Kidney (tissue), 13 donors: ENCODE measurements at regions not wholly inside any gene's neighbourhood (a gene's known extent, or its start where the extent isn't known, plus 50 kb on each side); places are given as distances from the start of the nearest gene placed in this dataset.

Source experiments
- DNase-seq, 5 donors: peaks; one replicate each; pipeline ENCODE4 v3.0.0-alpha.2; 2013 to 2020
- FAIRE-seq: peaks from 2 replicates; lab custom pipeline; 2012; peaks lifted over from hg19 to GRCh38; lab: Jason Lieb, UNC
- H3K27ac ChIP-seq, 2 donors: one replicate each; pipeline ENCODE4 v1.7.0; 2013; ENCODE audit warnings: low read depth in 2 of 2, low read length in 2 of 2, inconsistent platforms in 1 of 2
- H3K27me3 ChIP-seq: one replicate; pipeline ENCODE4 v1.7.1; 2013; ENCODE audit warnings: low read length, inconsistent platforms; ENCODE audit not compliant: control insufficient read depth, insufficient read depth
- H3K36me3 ChIP-seq, 3 donors: one replicate each; pipeline versions ENCODE4 v1.7.0 to v1.7.1; 2013; ENCODE audit warnings: low read length in 3 of 3, control low read depth in 1 of 3, inconsistent platforms in 1 of 3; ENCODE audit not compliant: insufficient read depth in 3 of 3, control insufficient read depth in 2 of 3
- H3K4me1 ChIP-seq, 3 donors: one replicate each; pipeline versions ENCODE4 v1.7.0 to v1.7.1; 2013; ENCODE audit warnings: low read length in 3 of 3, inconsistent platforms in 1 of 3, low read depth in 1 of 3; ENCODE audit not compliant: control insufficient read depth in 2 of 3, insufficient read depth in 2 of 3
- H3K4me3 ChIP-seq, 3 donors: one replicate each; pipeline versions ENCODE4 v1.7.0 to v1.8.1; 2013; ENCODE audit warnings: low read length in 3 of 3, control low read depth in 1 of 3, inconsistent platforms in 1 of 3
- H3K9ac ChIP-seq, 3 donors: one replicate each; pipeline versions ENCODE4 v1.7.0 to v1.7.1; 2013; ENCODE audit warnings: low read length in 3 of 3, control low read depth in 1 of 3, inconsistent platforms in 1 of 3
- H3K9me3 ChIP-seq, 3 donors: one replicate each; pipeline versions ENCODE4 v1.7.0 to v1.7.1; 2013; ENCODE audit warnings: low read length in 3 of 3, control low read depth in 1 of 3, inconsistent platforms in 1 of 3; ENCODE audit not compliant: control insufficient read depth in 2 of 3, insufficient read depth in 1 of 3
- CTCF ChIP-seq: IDR thresholded peaks from 3 replicates; pipeline ENCODE4 v1.5.1; 2012; ENCODE audit warnings: mild to moderate bottlenecking, moderate library complexity, borderline replicate concordance; ENCODE audit not compliant: insufficient read depth; ENCODE audit errors: extremely low read depth
- intact Hi-C: fragments of 100-400 bp; cut with DNase I; formaldehyde crosslinking; loops from one replicate; pipeline ENCODE4 v1.11.1; 2022
- donor health status: control.
- donor health status: control.
- donor health status: control.
- donor health status: control.
- donor health status: control.
- donor health status: DM: yes; HTN: yes; CAD: no.
- donor health status: Normal renal cell carcinoma (clear cell type).

DNA sequence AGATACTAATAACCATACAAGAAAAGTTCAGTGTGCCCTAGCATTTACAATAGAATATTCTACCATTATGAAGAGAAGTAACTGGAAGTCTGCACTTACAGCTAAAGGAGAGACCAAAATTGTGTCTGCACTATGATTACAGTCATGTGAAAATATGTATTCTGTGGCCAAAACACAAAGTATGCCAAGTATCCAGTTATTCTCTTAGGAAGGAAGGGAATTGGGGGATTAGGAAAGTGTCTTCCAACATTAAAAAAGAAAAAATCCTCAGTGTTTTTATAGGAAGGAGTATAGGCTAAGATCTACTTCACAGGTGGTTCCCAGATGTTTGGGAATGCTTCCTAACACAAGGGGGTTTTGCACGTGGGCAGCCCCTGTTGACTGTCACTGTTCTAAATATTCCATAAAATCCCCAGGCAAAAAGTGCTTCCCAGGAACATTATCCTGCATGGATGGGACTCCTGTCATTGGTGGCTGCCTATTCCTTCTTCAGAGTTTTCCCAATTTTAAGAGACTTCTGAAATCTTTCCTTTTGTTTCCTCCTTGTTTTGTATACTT is 180.2 kb upstream of the KLHL29 start:
- H3K27me3 ChIP-seq, result no peaks in the 10 kb centered on the region
- no peak for DNase-seq
- H3K4me1 ChIP-seq, result peaks cover 0 to 18% (median 7%) of the 10 kb centered on the region in 3 donors
- no peak overlapping the region for H3K4me3 ChIP-seq
- no peak overlapping the region for H3K9ac ChIP-seq
- no peaks in the 10 kb centered on the region for H3K36me3 ChIP-seq
- no peaks in the 10 kb centered on the region for H3K9me3 ChIP-seq
- no peak for TF ChIP-seq CTCF
- no peak overlapping the region for H3K27ac ChIP-seq
- FAIRE-seq, result no peak
- intact Hi-C loops, result no loop called here

- no peaks in the 10 kb centered on the region for H3K27me3 ChIP-seq
- no peaks in the 10 kb centered on the region for H3K36me3 ChIP-seq
- no peak for DNase-seq
- FAIRE-seq, result no peak
- peaks cover 0 to 23% (median 8%) of the 10 kb centered on the region in 3 donors for H3K4me1 ChIP-seq
- H3K9ac ChIP-seq, result no peak overlapping the region
- no peaks in the 10 kb centered on the region for H3K9me3 ChIP-seq
- intact Hi-C loops, result no loop called here
- H3K27ac ChIP-seq, result peak overlapping the region in 1 of 2 donors; percentile 59
- TF ChIP-seq CTCF, result no peak
- H3K4me3 ChIP-seq, result no peak overlapping the region
These were observed 178.3 kb upstream of the KLHL29 start for GRCh38 chr2:23206650-23207049.

DNA sequence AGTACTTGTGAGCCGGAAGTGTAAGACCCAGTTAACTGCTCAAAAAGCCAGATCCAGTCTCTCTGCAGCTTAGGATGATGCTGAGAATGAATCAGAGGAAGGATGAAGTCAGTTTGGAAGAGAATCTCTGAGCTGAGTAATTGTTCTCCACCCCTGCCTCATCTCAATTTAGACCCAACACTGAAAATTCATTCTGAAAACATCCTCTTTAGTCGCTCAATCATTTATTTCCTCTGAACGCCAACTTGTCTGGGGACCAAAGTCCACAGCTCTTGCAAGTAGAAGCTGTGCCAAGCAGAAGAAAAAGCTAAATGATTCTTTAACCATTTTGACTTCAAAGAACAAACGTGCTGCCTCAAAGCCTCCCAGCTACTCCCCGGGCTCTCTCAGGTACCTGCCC is 177.1 kb upstream of the KLHL29 start:
- intact Hi-C loops, result no loop called here
- H3K9me3 ChIP-seq, result no peaks in the 10 kb centered on the region
- no peak overlapping the region for H3K9ac ChIP-seq
- no peak overlapping the region for H3K4me3 ChIP-seq
- H3K27ac ChIP-seq, result peak overlapping the region in 1 of 2 donors; percentile 90
- DNase-seq (peak in 2 of 5 donors; percentile 9 to 39), FAIRE-seq (no peak)
- H3K36me3 ChIP-seq, result no peaks in the 10 kb centered on the region
- no peaks in the 10 kb centered on the region for H3K27me3 ChIP-seq
- H3K4me1 ChIP-seq, result peaks cover 3 to 25% (median 14%) of the 10 kb centered on the region in 3 donors
- TF ChIP-seq CTCF, result no peak

- H3K9ac ChIP-seq, result no peak overlapping the region
- TF ChIP-seq CTCF, result no peak
- no peaks in the 10 kb centered on the region for H3K9me3 ChIP-seq
- H3K27me3 ChIP-seq, result no peaks in the 10 kb centered on the region
- DNase-seq (no peak), FAIRE-seq (no peak)
- intact Hi-C loops, result no loop called here
- H3K4me1 ChIP-seq, result peaks cover 3 to 25% (median 14%) of the 10 kb centered on the region in 3 donors
- H3K27ac ChIP-seq, result peak overlapping the region; percentile 65 to 90
- H3K4me3 ChIP-seq, result peak overlapping the region in 1 of 3 donors; percentile 18
- no peaks in the 10 kb centered on the region for H3K36me3 ChIP-seq
These were observed 176.6 kb upstream of the KLHL29 start for GRCh38 chr2:23208339-23208738.
